NB4 (cell line): ENCODE measurements at regions not wholly inside any gene's neighbourhood (a gene's known extent, or its start where the extent isn't known, plus 50 kb on each side); places are given as distances from the start of the nearest gene placed in this dataset.

Experiments
- DNase-seq: peaks from one replicate; pipeline ENCODE4 v3.0.0; 2010; ENCODE audit warnings: low read depth
- H3K4me3 ChIP-seq: one replicate; pipeline ENCODE4 v1.5.1; 2011; ENCODE audit warnings: mild to moderate bottlenecking, low read depth, low read length, moderate library complexity
- MYC ChIP-seq: IDR thresholded peaks from 2 replicates; pipeline ENCODE4 v1.6.1; 2011; ENCODE audit warnings: low read depth, low read length
- POLR2A ChIP-seq: IDR thresholded peaks from 2 replicates; pipeline ENCODE4 v1.6.1; 2011; ENCODE audit warnings: mild to moderate bottlenecking; ENCODE audit not compliant: insufficient read length; ENCODE audit errors: extremely low read depth
- TF ChIP-seq, protein P1 (sequence below): IDR thresholded peaks from 2 replicates; pipeline ENCODE4 v1.6.1; 2011; ENCODE audit warnings: low read depth, low read length
- TF ChIP-seq, protein P2 (sequence below): IDR thresholded peaks from one replicate; pipeline ENCODE4 v1.5.1; 2012; ENCODE audit warnings: low read depth, low read length

DNA sequence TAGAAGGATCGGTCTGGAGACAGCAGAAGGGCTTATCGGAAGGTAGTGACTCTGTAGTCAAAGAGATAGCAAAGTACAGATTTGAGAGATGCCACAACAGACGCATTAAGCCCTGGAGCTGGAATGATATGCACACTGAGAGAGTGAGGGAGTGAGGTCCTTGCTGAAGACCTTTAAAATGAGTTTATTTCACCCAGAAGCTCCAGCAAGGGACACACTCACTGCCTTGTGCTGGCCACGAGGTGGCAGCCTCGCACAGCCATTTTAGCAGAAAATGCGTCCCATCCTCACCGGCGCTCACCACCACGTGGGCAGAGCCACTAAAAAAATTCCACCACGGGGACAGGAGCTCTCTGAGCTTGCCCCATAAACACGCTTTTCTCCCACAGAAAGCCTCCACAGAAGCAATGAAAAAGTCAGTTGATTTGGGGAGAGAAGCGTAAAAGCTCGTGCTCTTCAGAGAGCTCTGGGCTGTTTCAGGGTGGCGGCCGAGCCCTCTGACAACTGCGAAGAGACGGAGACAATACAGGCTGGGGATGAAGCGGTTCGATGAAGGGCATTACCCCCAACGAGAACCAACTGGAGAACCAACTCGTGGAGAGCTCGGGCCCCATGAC is 163.0 kb upstream of the KLF14 start:
- H3K4me3 ChIP-seq: no peak overlapping the region
- peak; percentile 81 for DNase-seq
- TF ChIP-seq, protein P1, sequence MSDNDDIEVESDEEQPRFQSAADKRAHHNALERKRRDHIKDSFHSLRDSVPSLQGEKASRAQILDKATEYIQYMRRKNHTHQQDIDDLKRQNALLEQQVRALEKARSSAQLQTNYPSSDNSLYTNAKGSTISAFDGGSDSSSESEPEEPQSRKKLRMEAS: peak; percentile 96
- TF ChIP-seq MYC (peak; percentile 83), POLR2A (no peak)
- TF ChIP-seq, protein P2, sequence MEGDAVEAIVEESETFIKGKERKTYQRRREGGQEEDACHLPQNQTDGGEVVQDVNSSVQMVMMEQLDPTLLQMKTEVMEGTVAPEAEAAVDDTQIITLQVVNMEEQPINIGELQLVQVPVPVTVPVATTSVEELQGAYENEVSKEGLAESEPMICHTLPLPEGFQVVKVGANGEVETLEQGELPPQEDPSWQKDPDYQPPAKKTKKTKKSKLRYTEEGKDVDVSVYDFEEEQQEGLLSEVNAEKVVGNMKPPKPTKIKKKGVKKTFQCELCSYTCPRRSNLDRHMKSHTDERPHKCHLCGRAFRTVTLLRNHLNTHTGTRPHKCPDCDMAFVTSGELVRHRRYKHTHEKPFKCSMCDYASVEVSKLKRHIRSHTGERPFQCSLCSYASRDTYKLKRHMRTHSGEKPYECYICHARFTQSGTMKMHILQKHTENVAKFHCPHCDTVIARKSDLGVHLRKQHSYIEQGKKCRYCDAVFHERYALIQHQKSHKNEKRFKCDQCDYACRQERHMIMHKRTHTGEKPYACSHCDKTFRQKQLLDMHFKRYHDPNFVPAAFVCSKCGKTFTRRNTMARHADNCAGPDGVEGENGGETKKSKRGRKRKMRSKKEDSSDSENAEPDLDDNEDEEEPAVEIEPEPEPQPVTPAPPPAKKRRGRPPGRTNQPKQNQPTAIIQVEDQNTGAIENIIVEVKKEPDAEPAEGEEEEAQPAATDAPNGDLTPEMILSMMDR: peak; percentile 90

- no peak overlapping the region for H3K4me3 ChIP-seq
- no peak for DNase-seq
- TF ChIP-seq, protein P1: no peak
- TF ChIP-seq, protein P2: no peak
- no peak for TF ChIP-seq POLR2A
- no peak for TF ChIP-seq MYC
Observed at GRCh38 chr7:130897515-130898419, 163.8 kb upstream of the KLF14 start.

GRCh38 chr7:130899071-130899560 is 165.1 kb upstream of the KLF14 start:
- TF ChIP-seq, protein P1: no peak
- no peak for TF ChIP-seq POLR2A
- TF ChIP-seq MYC: no peak
- TF ChIP-seq, protein P2: no peak
- DNase-seq: no peak
- H3K4me3 ChIP-seq: no peak overlapping the region

DNA sequence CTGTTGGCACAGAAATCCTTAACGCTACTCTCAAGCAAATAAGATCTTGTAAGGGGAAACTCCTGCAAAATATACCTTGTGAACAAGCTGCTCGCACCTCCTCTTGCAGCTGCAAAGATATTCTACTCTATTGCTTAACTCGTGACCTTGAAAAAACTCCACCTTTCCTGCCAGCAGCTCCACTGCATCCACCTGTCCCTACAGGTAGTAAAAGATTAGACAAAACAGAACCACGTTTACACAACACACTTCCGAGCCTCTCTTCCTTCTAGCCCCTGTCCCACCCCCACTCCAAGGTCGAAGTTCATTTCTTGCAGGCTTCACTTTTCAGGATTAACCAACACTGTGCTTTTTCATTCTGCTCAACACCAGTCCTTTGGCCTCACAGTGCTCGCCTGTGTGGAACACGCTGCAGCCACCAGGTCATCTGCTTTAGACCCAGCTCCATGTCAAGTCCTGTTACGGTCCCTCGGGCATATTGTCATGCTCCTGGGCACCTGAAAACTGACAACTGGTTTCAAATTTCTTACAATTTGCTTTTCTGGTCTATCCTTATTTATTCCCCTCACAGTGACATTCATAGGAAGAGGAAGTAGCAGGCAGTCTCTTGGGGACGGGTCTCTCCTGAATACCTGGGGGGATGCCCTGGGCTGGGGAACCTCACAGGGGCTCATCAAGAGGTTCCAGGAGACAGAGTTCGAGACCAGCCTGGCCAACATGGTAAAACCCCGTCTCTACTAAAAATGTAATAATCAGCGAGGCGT is 165.8 kb upstream of the KLF14 start:
- no peak overlapping the region for H3K4me3 ChIP-seq
- TF ChIP-seq, protein P1: no peak
- TF ChIP-seq, protein P2: no peak
- no peak for TF ChIP-seq POLR2A
- TF ChIP-seq MYC: no peak
- DNase-seq: no peak

DNA sequence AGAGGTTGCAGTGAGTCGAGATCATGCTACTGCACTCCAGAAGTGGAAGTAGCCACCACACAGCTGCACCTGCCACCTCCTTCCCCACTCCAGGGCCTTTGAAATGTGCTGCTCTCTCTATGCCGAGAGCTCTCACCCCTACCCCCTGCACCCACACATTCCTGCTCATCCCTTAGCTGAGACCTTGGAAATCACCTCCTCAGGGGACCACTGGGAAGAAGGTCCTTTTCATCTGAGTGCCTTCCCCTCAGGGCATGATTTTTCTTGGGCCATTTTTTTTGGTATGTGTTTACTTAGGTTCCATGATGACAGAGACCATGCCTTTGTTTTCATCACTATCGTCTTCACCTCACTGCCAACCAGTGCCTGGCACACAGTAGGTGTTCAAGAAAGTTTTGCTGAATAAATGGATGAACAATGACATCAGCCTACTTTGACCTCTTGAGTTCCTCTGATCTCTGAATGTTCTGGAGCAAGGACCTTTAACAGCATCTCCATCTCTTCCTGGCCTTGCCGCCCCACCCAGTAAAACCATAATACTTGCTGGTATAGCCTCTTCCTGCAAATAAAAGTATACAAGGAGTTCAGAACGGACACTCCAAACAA is 166.6 kb upstream of the KLF14 start:
- TF ChIP-seq POLR2A (no peak), MYC (no peak)
- TF ChIP-seq, protein P2: no peak
- H3K4me3 ChIP-seq: no peak overlapping the region
- DNase-seq: no peak
